ENCODE measurements at regions not wholly inside any gene's neighbourhood (a gene's known extent, or its start where the extent isn't known, plus 50 kb on each side); places are given as distances from the start of the nearest gene placed in this dataset.

DNA sequence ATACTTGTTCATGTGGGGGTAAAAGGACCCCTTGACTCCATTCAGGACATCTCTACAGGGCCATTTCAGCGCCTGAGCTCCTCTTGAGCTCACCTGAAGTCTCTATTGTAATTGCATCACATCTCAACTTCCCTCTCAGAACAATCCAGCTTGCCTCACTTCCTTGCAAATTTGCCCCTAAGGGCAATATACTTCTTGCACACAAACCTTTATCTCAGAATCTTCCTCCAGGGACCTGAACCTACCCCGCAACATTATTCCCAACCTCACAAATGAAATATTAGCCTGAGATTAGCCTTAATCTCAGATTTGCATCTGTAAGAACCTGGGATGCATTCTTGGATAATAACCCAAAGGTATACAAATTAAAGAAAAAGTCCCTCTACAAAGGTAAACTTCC is 159.2 kb downstream of the DRD1 start:
- no peak overlapping the region for H3K4me3 Mint-ChIP-seq
- no peak for DNase-seq
- H3K4me1 Mint-ChIP-seq = no peaks in the 10 kb centered on the region
- CTCF ChIA-PET = no interaction called here
- no peaks in the 10 kb centered on the region for H3K36me3 Mint-ChIP-seq
- H3K27ac Mint-ChIP-seq = no peak overlapping the region
- no peaks in the 10 kb centered on the region for H3K27me3 Mint-ChIP-seq
- H3K9me3 Mint-ChIP-seq = no peaks in the 10 kb centered on the region

DNA sequence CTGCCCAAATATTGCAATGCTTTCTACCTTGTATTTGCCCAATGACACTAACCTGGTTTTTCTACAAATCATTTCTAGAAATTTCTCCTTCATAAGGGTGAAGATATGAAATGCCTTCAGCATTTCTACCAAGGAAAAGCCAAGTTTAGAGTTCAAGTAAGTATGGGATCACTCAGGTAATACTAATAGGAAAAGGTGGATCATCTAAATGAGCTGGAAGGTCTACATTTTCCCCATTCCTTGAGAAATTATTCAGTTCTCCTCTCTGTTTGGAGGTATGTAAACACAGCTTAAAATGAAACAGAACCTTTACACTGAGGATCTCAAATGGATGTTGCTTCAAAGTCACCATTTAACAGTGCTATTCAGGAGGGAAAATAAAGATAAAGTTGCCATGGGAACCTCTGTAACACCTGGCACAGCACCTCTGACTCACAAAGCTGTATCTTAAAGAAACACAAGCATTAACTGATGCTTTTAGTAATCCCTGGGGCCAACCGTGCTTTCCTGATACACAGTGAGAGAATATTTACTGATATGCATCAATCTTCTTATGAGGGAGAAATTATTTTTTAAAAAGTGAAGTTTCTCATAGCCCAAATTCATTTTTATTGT is 161.3 kb downstream of the DRD1 start:
- Mint-ChIP-seq H3K9me3 (no peaks in the 10 kb centered on the region), H3K27me3 (no peaks in the 10 kb centered on the region), H3K4me3 (no peak overlapping the region), H3K27ac (no peak overlapping the region), H3K4me1 (no peaks in the 10 kb centered on the region), H3K36me3 (no peaks in the 10 kb centered on the region)
- CTCF ChIA-PET = no interaction called here
- no peak for DNase-seq

DNA sequence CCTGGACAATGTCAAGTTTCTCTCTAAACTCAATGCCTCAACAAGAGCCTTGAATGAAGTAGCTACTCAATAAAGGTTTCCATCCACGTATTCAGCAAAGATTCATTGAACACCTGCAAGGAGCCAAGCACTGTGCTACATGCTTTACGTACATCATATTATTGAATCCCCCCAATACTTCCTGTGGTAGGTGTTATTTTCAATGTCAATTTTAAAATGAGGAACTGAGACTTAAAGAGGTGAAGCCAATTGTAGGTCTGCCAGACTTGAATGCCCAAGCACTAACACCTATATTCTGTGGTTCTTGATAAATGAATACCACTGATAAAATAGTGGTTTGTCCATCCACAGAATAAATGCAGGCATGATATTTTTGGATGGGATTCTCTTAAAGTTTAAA is 162.3 kb downstream of the DRD1 start:
- H3K9me3 Mint-ChIP-seq = no peaks in the 10 kb centered on the region
- H3K4me1 Mint-ChIP-seq = no peaks in the 10 kb centered on the region
- CTCF ChIA-PET = no interaction called here
- DNase-seq = no peak
- H3K4me3 Mint-ChIP-seq = no peak overlapping the region
- H3K27ac Mint-ChIP-seq = no peak overlapping the region
- H3K36me3 Mint-ChIP-seq = no peaks in the 10 kb centered on the region
- H3K27me3 Mint-ChIP-seq = no peaks in the 10 kb centered on the region

DNA sequence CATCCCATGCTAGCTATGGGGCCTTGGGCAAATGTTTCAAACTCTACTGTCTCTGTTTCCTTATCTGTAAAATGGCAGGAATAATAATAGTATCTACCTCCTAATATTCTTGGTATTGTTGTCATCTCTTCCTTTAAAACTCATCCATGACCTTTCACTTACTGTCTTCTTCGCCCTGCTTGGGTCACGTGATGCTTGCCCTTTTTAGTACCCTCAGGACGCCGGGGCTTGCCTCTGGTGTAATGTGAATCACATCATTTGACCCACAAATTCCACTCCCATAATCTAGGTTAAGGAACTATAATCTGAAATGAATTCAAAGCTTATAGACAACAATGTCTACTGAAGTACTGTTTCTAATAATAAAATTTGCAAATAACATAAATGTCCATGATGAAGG is 162.7 kb downstream of the DRD1 start:
- Mint-ChIP-seq H3K4me3 (no peak overlapping the region), H3K36me3 (no peaks in the 10 kb centered on the region), H3K9me3 (no peaks in the 10 kb centered on the region), H3K4me1 (no peaks in the 10 kb centered on the region), H3K27ac (no peak overlapping the region), H3K27me3 (no peaks in the 10 kb centered on the region)
- DNase-seq = no peak
- CTCF ChIA-PET = no interaction called here

DNA sequence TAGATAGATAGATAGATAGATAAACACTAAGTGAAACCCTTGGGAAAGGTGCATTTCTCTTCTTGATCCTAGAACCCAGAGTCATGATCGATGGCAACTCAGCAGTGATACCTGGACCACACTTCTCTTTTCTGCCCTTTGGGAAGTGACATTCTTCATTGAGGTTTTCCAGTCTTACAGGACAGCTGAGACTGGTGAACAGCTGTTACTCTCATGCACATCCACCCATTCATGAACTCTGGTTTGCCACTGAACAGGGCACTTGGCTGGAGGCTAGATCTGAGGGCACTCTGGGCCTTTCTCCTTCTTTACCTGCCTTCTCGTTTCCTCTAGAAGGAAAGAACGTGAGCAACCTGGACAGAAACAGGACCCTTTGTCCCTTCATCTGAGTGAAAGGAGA is 164.5 kb downstream of the DRD1 start:
- Mint-ChIP-seq H3K4me3 (no peak overlapping the region), H3K9me3 (no peaks in the 10 kb centered on the region), H3K4me1 (no peaks in the 10 kb centered on the region), H3K27me3 (no peaks in the 10 kb centered on the region), H3K27ac (no peak overlapping the region), H3K36me3 (no peaks in the 10 kb centered on the region)
- no peak for DNase-seq
- CTCF ChIA-PET = no interaction called here

DNA sequence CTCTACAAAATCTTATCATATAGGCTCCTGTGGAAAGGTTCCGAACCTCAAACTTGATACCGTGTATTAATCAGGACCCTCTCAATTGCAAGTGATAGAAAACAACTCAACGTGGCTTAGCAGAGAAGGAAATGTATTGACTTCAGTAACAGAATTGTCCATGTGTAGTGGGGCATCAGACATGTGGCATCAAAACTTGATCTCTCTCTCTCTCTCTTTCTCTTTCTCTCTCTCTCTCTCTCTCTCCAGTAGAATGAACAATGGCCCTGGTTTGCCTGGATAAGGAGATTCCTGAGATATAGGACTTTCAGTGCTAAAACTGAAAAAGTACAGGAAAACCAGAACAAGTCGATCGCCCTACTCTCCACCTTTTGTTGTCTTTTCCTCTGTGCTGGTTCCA is 168.2 kb downstream of the DRD1 start:
- CTCF ChIA-PET = no interaction called here
- Mint-ChIP-seq H3K27ac (no peak overlapping the region), H3K27me3 (peaks cover 2% of the 10 kb centered on the region), H3K4me3 (no peak overlapping the region), H3K9me3 (no peaks in the 10 kb centered on the region), H3K36me3 (no peaks in the 10 kb centered on the region), H3K4me1 (no peaks in the 10 kb centered on the region)
- no peak for DNase-seq

DNA sequence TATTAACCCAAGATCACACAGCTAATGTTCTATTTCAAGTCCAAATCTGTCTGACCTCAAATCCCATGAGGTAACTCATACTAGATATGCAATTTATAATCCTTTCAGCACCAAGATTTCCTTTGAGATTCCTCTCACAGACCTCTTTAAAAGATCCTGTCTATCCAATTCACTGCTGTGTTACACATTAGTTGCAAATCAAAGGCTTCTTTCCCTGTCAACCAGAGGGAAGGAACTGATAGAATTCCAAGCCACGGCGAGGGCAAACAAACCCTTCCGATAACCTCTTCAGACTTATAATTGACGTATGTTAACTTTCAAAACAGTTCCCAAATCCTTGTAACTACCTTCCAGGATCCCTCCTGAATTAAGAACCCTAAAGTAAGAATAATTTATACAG is 168.9 kb downstream of the DRD1 start:
- Mint-ChIP-seq H3K4me3 (no peak overlapping the region), H3K4me1 (no peaks in the 10 kb centered on the region), H3K36me3 (no peaks in the 10 kb centered on the region), H3K27me3 (peaks cover 8% of the 10 kb centered on the region), H3K9me3 (no peaks in the 10 kb centered on the region), H3K27ac (no peak overlapping the region)
- no peak for DNase-seq
- CTCF ChIA-PET = no interaction called here

DNA sequence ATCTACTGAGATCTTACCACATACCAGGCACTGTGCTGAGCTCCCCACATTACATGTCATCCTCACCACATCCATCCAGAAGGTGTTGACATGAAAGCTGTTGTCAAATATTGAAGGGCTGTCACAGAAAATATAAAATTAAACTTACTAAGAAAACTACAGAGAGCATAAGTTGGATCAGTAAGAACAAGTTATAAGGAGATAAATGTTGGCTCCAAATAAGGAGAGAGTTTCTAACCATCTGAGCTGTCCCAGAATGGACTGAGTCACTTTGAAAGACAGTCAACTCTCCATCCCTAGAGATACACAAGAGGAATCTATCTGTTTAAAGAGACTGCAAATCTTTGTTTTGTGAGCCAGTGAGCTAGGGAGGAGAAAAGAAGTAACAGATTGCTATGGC is 169.8 kb downstream of the DRD1 start:
- H3K27me3 Mint-ChIP-seq = peaks cover 8% of the 10 kb centered on the region
- CTCF ChIA-PET = no interaction called here
- no peak overlapping the region for H3K27ac Mint-ChIP-seq
- no peaks in the 10 kb centered on the region for H3K9me3 Mint-ChIP-seq
- no peak overlapping the region for H3K4me3 Mint-ChIP-seq
- H3K36me3 Mint-ChIP-seq = no peaks in the 10 kb centered on the region
- H3K4me1 Mint-ChIP-seq = no peaks in the 10 kb centered on the region
- DNase-seq = no peak

DNA sequence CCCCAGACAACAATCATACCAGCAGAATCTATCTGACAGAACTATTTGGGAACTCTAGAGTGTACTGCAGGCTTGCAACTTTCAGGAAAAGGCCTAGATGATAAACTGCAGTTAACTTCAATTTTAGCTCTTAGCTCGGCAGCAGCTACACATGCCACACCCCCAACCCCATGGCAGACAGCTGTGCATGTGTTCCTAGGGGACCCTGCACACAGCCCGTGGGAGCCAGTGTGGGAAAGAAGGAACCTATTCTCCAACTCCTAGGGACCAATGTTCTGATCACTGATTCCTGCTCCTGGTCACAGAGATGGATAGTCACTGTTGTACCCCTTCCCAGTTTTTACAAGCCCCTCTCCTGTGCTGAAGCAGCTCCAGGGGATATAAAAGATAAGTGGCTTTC is 179.6 kb downstream of the DRD1 start:
- H3K9me3 Mint-ChIP-seq = no peaks in the 10 kb centered on the region
- no peaks in the 10 kb centered on the region for H3K27me3 Mint-ChIP-seq
- H3K27ac Mint-ChIP-seq = no peak overlapping the region
- H3K4me3 Mint-ChIP-seq = no peak overlapping the region
- CTCF ChIA-PET = no interaction called here
- H3K36me3 Mint-ChIP-seq = no peaks in the 10 kb centered on the region
- no peak for DNase-seq
- H3K4me1 Mint-ChIP-seq = no peaks in the 10 kb centered on the region

DNA sequence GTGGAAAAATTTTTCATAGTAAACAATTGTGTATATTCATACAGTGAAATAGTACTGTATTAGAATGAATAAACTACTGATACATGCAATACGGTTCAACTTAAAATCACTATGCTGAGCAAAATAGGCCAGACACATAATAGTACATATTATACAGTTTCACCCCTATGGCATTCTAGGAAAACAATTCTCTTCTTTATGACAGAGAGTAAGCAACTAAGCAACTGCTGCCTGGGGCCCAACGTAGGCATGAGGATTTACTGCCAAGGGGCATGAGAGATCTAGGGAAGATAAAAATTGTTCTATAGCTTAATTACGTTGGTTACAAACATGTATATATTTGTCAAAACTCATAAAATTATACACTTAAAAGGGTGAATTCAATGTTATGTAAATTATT is 180.2 kb downstream of the DRD1 start:
- H3K4me1 Mint-ChIP-seq = no peaks in the 10 kb centered on the region
- no peak for DNase-seq
- H3K4me3 Mint-ChIP-seq = no peak overlapping the region
- no peak overlapping the region for H3K27ac Mint-ChIP-seq
- H3K27me3 Mint-ChIP-seq = no peaks in the 10 kb centered on the region
- H3K9me3 Mint-ChIP-seq = no peaks in the 10 kb centered on the region
- CTCF ChIA-PET = no interaction called here
- H3K36me3 Mint-ChIP-seq = no peaks in the 10 kb centered on the region

DNA sequence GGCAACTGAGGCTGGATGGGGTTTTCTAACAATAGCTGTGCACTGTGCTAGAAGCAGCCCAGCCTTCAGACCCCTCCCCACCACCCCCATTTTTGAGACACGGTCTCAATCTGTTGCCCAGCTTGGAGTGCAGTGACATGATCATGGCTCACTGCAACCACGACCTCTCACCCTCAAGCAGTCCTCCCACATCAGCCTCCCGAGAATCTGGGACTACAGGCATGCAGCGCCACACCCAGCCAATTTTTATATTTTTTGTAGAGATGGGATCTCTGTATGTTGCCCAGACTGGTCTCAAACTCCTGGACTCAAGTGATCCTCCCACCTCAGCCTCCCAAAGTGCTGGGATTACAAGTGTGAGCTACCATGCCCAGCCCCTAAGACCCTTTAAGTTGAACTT is 182.5 kb downstream of the DRD1 start:
- Mint-ChIP-seq H3K27ac (no peak overlapping the region), H3K4me1 (no peaks in the 10 kb centered on the region), H3K4me3 (no peak overlapping the region), H3K36me3 (no peaks in the 10 kb centered on the region), H3K27me3 (no peaks in the 10 kb centered on the region), H3K9me3 (no peaks in the 10 kb centered on the region)
- no peak for DNase-seq
- CTCF ChIA-PET = interaction anchor here (1.0 kb wide), 1 partner anchor 199 kb away, joined by 3 read pairs; no protein-coding TSS in a partner anchor

DNA sequence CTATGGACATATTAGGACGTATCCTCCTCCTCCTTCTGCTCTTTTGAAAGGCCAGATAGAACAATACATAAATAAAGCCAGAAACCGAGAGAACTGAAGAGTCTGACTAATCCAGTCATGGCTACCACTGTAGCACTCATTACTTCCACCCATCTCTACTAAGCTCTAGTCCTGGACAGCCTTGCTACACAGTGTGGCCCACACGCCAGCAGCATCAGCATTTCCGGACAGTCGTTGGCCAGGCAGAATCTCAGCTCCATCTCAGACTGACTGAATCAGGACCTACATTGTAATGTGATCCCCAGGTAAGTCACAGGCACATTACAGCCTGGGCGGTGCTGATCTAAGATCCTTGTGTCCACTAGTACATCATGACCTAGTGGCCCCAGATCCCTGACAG is 182.9 kb downstream of the DRD1 start:
- Mint-ChIP-seq H3K27me3 (no peaks in the 10 kb centered on the region), H3K36me3 (no peaks in the 10 kb centered on the region)

DNA sequence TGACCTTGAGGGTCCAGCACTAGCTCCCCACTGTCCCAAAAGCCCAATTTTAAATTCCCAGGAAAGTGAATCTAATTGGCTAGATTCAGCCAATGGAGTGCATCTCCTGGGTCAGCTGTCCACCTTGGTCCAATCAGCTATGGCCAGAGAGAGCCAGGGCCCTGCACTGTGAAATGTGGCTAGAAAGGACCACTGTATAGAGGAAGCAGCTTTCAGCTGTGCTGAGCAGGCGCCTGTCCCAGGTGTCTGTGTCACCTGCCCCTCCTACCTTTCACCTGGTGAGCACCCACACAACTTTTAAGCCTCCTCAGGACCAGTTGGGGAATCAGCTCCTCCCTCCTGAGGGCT is 186.2 kb downstream of the DRD1 start:
- Mint-ChIP-seq H3K4me1 (no peaks in the 10 kb centered on the region), H3K9me3 (no peaks in the 10 kb centered on the region), H3K27me3 (no peaks in the 10 kb centered on the region), H3K27ac (no peak overlapping the region), H3K36me3 (no peaks in the 10 kb centered on the region), H3K4me3 (no peak overlapping the region)
- DNase-seq = no peak
- CTCF ChIA-PET = interaction anchor here (1.0 kb wide), 1 partner anchor 10 kb away, joined by 3 read pairs; no protein-coding TSS in a partner anchor

More for the DNA sequence above, 182.9 kb downstream of the DRD1 start:
- no peak for DNase-seq
- Mint-ChIP-seq H3K9me3 (no peaks in the 10 kb centered on the region), H3K4me1 (no peaks in the 10 kb centered on the region), H3K4me3 (no peak overlapping the region), H3K27ac (no peak overlapping the region)
- CTCF ChIA-PET = interaction anchor here (1.0 kb wide), 1 partner anchor 200 kb away, joined by 3 read pairs; no protein-coding TSS in a partner anchor

DNA sequence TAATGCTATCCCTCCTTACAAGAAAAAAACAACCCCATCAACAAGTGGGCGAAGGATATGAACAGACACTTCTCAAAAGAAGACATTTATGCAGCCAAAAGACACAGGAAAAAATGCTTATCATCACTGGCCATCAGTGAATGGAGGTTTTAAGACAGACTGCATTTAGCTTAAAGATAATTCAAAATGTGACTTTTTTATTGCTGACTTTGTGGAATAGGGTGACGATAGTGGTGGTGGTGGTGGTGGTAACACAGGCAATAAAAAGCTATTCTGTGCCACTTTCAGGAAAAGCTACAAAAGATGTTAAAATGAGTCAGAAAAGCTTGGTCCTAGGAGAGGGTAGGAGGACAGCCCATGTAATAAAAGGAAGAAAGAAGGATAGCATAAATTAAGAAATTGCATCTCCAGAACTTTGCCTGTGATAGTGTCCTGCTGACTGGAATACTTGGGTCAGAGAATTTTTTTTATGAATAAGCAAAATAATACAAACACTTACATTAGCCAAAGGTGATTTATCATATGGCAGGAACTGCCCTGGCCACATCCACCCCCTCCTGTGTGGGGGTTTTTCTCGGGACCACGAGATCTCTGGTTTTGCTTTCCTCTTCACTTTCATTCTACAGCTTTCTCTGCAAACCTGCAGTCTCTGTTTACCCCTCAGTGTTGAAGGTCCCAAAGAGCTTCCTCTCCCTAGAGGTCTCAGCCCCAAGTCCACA is 186.7 kb downstream of the DRD1 start:
- Mint-ChIP-seq H3K27me3 (no peaks in the 10 kb centered on the region), H3K4me1 (no peaks in the 10 kb centered on the region), H3K4me3 (no peak overlapping the region), H3K36me3 (no peaks in the 10 kb centered on the region), H3K9me3 (no peaks in the 10 kb centered on the region), H3K27ac (no peak overlapping the region)
- CTCF ChIA-PET = interaction anchor here (1.0 kb wide), 1 partner anchor 10 kb away, joined by 3 read pairs; no protein-coding TSS in a partner anchor
- no peak for DNase-seq

DNA sequence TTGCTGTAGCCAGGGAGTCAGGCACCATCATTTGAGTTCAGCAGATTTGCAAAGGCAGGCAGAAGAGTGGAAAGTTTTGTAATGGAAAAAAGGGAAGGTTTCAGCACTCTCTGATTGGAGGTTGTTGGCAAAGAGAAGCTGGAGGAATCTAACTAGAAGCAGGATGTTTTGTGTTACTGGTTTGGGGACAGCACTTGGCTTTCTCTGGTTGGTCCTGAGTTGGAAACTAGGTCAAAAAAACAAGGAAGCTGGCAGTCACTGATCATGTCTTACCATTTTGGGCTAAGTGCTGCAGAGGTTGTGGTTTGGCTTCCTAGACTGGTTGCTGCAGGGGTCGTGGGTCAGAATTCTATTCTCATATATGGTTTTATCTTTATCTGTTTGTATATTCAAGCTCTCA is 189.8 kb downstream of the DRD1 start:
- H3K27me3 Mint-ChIP-seq = no peaks in the 10 kb centered on the region
- no peak overlapping the region for H3K4me3 Mint-ChIP-seq
- DNase-seq = no peak

More for the DNA sequence above, 189.8 kb downstream of the DRD1 start:
- no peaks in the 10 kb centered on the region for H3K36me3 Mint-ChIP-seq
- no peaks in the 10 kb centered on the region for H3K4me1 Mint-ChIP-seq
- no peaks in the 10 kb centered on the region for H3K9me3 Mint-ChIP-seq
- H3K27ac Mint-ChIP-seq = no peak overlapping the region
- CTCF ChIA-PET = no interaction called here
